ENCODE measurements at regions not wholly inside any gene's neighbourhood (a gene's known extent, or its start where the extent isn't known, plus 50 kb on each side); places are given as distances from the start of the nearest gene placed in this dataset.

DNA sequence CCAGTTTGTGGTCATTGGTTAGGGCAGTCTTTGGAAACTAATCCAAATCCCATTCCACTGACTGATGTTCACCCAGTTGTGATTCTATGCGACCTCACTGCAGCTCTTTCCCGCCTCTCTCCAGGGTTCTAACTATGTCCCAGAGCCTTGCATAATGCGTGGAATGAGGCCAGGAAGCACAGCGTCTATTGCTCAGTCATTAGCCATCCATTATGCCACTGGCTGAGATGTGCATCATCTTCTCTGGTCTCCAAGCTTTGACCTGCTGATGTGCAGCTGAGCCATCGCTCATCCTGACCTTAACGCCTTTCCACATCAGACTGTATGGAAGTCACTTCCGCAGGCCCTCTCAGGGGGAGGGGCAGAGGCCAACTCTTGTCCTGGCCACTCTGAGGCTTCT lies 115.4 kb upstream of the VRK1 start:
- TF ChIP-seq, protein P1, sequence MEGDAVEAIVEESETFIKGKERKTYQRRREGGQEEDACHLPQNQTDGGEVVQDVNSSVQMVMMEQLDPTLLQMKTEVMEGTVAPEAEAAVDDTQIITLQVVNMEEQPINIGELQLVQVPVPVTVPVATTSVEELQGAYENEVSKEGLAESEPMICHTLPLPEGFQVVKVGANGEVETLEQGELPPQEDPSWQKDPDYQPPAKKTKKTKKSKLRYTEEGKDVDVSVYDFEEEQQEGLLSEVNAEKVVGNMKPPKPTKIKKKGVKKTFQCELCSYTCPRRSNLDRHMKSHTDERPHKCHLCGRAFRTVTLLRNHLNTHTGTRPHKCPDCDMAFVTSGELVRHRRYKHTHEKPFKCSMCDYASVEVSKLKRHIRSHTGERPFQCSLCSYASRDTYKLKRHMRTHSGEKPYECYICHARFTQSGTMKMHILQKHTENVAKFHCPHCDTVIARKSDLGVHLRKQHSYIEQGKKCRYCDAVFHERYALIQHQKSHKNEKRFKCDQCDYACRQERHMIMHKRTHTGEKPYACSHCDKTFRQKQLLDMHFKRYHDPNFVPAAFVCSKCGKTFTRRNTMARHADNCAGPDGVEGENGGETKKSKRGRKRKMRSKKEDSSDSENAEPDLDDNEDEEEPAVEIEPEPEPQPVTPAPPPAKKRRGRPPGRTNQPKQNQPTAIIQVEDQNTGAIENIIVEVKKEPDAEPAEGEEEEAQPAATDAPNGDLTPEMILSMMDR (IDR thresholded peaks at IDR 0.05): no peak
- TF ChIP-seq POLR2AphosphoS5 (IDR thresholded peaks at IDR 0.05) (no peak), EP300 (IDR thresholded peaks at IDR 0.05; ENCODE audit: low read depth) (no peak), POLR2A (IDR thresholded peaks at IDR 0.05) (no peak)

Data from transverse colon (tissue), 4 donors.